Hematopoietic multipotent progenitor cell treated with erythropoietin and hydrocortisone succinate and interleukin-3 and kit ligand, for 8 days (in vitro differentiated cells): ENCODE measurements at regions not wholly inside any gene's neighbourhood (a gene's known extent, or its start where the extent isn't known, plus 50 kb on each side); places are given as distances from the start of the nearest gene placed in this dataset.
"Not testable (repeated sequence)": the region's sequence is repeated elsewhere in the genome, so short reads cannot be mapped to it uniquely, and the experiment has no call there.

ENCODE experiments used
- DNase-seq: peaks from one replicate; pipeline ENCODE4 v3.0.0-alpha.2; 2015

- DNase-seq, result no peak
These were observed 350.9 kb downstream of the S1PR1 start for GRCh38 chr1:101587741-101588140.

- no peak for DNase-seq
These were observed 351.9 kb downstream of the S1PR1 start for GRCh38 chr1:101588677-101589076.

- no peak for DNase-seq
These were observed 356.0 kb downstream of the S1PR1 start for GRCh38 chr1:101592845-101593244.

GRCh38 chr1:101595881-101596374 is 359.1 kb downstream of the S1PR1 start:
- DNase-seq, result no peak

GRCh38 chr1:101600615-101601014 is 363.8 kb downstream of the S1PR1 start:
- not testable (repeated sequence) for DNase-seq

DNA sequence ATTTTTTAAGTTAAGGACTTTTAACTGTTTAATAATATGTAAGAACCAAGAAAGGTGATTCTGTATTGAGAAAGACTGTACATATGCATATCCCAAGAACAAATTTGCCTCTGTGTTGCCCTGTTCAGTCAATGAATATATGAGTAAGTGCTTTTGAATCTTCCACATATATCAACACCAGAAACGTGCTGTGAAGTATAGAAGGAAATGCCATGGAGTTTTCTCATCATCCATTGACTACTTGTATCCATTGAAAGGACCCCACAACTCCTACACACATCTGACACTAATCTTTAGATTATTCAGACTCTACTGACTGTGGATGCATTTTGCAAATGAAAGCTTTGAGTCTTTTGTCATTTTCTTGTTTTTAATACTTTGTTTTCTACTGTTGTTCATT is 366.9 kb downstream of the S1PR1 start:
- no peak for DNase-seq

GRCh38 chr1:101605878-101606277 is 369.1 kb downstream of the S1PR1 start:
- DNase-seq, result no peak

GRCh38 chr1:101613546-101613945 is 376.7 kb downstream of the S1PR1 start:
- DNase-seq, result no peak

- no peak for DNase-seq
These were observed 377.8 kb downstream of the OLFM3 start for GRCh38 chr1:101618900-101619299.

- no peak for DNase-seq
These were observed 364.0 kb downstream of the OLFM3 start for GRCh38 chr1:101632548-101633272.

DNA sequence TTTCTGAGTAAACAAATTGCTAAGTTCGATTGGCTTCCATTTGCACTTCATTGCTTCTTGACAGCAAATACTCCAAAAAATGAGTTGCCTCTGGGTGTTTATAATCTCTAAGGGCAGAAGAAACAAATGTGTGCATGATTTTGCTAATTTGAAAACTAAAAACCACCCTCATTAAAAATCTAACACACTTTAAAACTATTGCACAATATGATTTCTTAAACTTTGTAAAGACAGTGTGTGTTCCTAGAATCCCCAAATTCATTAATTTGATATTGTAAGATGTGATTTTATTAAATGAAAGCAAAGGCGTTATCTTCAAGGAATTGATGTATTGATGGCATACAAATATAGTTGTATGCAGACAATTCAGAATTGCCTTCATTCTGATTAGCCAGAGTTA is 350.9 kb downstream of the OLFM3 start:
- no peak for DNase-seq

DNA sequence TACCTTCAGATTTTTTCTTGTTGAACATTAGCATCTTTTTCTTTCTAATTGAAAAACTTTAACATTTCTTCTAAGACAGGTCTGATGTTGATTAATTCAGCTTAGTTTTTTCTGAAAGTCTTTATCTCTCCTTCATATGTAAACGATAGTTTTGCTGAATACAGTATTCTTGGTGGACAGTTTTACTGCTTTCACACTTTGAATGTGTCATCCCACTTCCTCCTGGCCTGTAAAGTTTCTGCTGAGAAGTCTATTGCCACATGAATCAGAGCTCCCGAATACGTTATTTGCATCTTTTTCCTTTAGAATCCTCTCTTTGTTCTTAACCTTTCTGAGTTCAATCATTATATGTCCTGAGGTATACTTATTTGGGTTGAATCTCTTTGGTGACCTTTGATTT is 344.2 kb downstream of the OLFM3 start:
- DNase-seq, result no peak

- DNase-seq, result no peak
These were observed 343.2 kb downstream of the OLFM3 start for GRCh38 chr1:101653482-101653946.

DNA sequence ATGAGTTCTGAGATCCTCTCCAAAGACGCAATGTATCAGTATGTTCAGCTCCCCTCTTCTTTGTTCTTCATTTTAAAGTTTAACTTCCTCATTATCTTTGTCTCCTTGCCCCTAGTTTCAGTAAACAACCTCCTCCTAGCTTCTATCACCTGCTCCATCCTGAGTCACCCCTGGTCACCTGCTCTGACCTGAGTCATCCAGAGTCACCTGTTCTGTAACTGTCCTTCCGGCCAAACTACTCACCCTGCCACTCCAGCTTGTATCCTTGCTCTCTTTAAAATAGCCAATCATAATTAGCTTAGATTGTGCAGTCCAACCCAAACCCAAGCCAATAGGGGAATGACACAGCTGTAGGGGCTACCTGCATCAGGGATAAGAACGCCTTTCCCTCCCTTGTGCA is 332.0 kb downstream of the OLFM3 start:
- DNase-seq, result no peak

DNA sequence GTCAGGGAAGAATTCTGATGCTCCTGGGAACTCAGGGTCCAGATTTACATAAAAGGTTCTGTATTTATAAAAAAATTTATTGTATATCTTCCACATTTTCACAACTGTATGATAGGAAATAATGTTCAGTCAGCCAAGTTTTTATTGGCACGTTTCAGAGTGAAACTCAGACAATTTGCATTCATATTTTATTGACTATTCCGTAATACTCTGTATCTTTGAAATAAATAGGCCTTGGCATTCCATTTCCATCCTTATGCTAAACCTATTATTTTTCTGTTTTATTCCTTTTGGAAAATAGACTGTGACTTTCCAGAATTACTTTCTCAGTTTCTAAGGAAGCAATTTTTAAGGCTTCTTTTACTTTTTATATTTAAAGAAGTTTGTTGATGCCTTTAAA is 329.0 kb downstream of the OLFM3 start:
- DNase-seq, result no peak

- no peak for DNase-seq
These were observed 313.6 kb downstream of the OLFM3 start for GRCh38 chr1:101683136-101683535.

DNA sequence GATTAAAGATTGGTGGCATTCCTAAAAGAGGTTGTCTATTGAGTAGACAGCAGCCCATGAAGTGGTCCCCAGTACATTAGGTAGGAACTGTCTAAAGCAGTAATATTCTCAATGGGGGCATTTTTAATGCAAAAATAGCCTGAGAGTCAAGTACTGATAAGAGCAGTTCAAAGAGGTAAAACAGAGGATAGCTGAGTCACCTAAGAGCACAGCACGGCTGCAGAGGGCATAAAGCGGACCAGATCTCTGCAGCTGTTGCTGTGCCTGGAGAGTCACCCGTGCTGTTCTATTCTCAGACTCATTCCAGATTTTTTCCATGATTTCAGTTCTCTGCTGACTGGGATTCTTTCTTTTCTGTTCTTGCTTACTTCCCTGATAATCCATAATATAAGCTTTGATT is 313.2 kb downstream of the OLFM3 start:
- no peak for DNase-seq

DNA sequence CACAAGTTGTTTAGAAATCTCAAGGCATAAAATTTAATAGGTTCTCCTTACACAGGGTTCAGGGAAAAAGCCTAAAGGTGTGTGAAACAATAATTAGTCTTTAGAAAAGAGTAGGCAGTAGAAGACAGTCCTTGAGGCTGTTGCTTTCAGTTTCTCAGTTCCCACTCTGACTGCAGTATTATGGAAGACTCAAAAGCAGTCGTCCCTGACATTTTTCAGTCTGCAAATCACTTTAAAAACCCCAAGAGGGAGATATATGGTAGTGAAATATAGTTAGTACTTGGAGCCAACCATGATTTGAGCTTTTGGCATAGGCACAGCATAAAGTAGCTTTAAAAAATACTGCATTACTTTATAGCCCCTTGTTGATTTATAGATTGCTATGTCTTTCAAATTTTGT is 299.7 kb downstream of the OLFM3 start:
- no peak for DNase-seq

- DNase-seq, result no peak
These were observed 298.0 kb downstream of the OLFM3 start for GRCh38 chr1:101698681-101699080.

GRCh38 chr1:101704895-101705294 is 291.8 kb downstream of the OLFM3 start:
- no peak for DNase-seq

- no peak for DNase-seq
These were observed 290.4 kb downstream of the OLFM3 start for GRCh38 chr1:101706366-101706765.

GRCh38 chr1:101709721-101710120 is 287.0 kb downstream of the OLFM3 start:
- DNase-seq, result no peak

GRCh38 chr1:101713760-101714159 is 283.0 kb downstream of the OLFM3 start:
- no peak for DNase-seq

- no peak for DNase-seq
These were observed 273.3 kb downstream of the OLFM3 start for GRCh38 chr1:101723415-101723814.

DNA sequence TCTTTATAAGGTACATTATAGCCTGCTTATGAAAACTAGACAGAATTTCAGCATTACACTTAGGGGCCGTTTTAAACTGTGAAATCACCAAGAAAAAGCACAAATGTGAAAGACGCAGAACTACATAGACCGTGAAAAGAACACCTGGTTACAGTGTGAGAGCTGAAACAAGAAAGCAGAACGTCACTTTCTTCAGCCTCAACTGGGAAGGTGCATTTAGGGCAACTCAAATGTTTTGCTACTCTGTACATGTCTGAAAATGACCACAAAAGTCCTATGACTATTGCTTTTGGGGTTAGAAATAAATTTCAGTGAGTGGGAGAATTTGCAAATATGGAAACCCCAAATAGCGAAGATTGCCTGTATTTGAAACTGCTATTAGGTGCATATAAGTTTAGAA is 268.7 kb downstream of the OLFM3 start:
- DNase-seq, result no peak
